ENCODE measurements at regions not wholly inside any gene's neighbourhood (a gene's known extent, or its start where the extent isn't known, plus 50 kb on each side); places are given as distances from the start of the nearest gene placed in this dataset.
"Not testable (repeated sequence)": the region's sequence is repeated elsewhere in the genome, so short reads cannot be mapped to it uniquely, and the experiment has no call there.

DNA sequence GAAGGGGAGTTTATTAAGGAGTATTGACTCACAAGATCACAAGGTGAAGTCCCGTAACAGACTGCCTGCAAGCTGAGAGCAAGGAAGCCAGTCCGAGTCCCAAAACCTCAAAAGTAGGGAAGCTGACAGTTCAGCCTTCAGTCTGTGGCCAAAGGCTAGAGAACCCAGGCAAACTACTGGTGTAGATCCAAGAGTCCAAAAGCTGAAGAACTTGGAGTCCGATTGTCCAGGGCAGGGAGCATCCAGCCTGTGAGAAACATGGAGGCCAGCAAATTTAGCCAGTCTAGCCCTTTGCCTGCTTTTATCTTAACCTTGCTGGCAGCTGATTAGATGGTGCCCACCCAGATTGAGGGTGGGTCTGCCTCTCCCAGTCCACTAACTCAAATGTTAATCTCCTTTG, 621.9 kb upstream of the ITGA1 start:
- H3K4me1 Mint-ChIP-seq, H3K27ac Mint-ChIP-seq, H3K4me3 Mint-ChIP-seq, DNase-seq, H3K36me3 Mint-ChIP-seq, ATAC-seq, POLR2A ChIA-PET, H3K27me3 Mint-ChIP-seq: not testable (repeated sequence)
- peaks cover 0 to 16% (median 4%) of the 10 kb centered on the region in 9 donors for H3K9me3 Mint-ChIP-seq

DNA sequence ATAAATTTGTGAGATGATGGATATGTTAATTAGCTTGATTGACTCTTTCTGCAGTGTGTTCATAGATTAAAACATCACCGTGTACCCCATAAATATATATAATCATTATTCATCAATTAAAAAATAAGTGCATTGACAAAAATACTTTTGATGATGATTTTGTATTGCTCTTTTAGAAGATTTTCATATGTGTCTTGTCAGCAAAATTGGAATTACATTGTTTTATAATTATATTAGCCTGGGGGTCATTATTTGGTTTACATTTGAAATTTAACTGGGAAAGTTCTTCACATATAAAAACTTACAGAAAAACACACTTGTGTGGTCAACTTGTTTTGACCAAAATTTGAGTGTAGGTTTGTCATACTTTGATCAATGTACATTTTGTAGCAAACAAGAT, 614.6 kb upstream of the ITGA1 start:
- POLR2A ChIA-PET = no interaction called here
- peaks cover 0 to 10% (median 3%) of the 10 kb centered on the region in 9 donors for H3K9me3 Mint-ChIP-seq
- peaks cover 0 to 1% (median 0%) of the 10 kb centered on the region in 5 donors for H3K27me3 Mint-ChIP-seq
- no peaks in the 10 kb centered on the region for H3K4me1 Mint-ChIP-seq
- H3K27ac Mint-ChIP-seq = no peak overlapping the region
- DNase-seq (no peak), ATAC-seq (no peak)
- no peaks in the 10 kb centered on the region for H3K36me3 Mint-ChIP-seq
- no peak overlapping the region for H3K4me3 Mint-ChIP-seq

DNA sequence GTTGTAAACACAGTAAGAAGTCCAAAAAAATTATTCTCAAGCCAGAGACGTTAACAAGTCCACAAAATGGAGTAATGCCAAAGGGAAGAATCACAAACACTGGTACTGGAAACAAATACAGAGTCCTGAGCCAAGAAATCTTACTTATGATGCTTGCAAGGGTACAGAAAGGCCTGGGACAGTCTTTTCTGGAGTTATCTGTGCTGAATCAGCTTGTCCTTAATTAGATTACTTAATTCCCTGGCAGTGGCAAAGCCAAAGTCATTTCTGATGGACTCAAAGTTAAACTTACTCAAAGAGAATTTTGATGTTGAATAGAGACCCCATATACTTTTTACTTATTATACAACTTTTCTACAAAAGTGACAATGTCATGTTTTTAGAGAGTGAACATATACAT, 610.5 kb upstream of the ITGA1 start:
- Mint-ChIP-seq H3K9me3 (peaks cover 0 to 20% (median 0%) of the 10 kb centered on the region in 9 donors), H3K27ac (no peak overlapping the region), H3K27me3 (peaks cover 0 to 1% (median 0%) of the 10 kb centered on the region in 5 donors), H3K36me3 (no peaks in the 10 kb centered on the region), H3K4me1 (no peaks in the 10 kb centered on the region), H3K4me3 (no peak overlapping the region)
- DNase-seq (no peak), ATAC-seq (no peak)
- POLR2A ChIA-PET = no interaction called here

DNA sequence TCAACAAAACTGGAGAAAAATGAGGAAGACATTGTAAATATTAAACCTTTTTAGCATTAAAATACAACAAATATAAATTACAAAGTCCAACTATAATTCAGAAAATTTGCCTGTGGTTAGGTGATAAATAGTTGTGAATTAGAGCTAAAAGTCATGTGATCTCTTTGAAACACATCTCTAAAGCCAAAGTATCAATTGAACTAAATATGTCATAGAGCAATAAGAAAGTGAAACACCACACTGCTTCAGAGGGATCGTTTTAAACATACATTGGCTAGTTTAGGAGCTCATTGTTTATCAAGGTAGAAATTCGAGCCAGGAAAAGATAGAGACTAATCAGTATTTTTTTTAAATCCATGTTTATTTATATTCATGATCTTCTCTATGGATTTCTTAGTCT, 606.3 kb upstream of the ITGA1 start:
- H3K4me1 Mint-ChIP-seq = no peaks in the 10 kb centered on the region
- POLR2A ChIA-PET = no interaction called here

DNA sequence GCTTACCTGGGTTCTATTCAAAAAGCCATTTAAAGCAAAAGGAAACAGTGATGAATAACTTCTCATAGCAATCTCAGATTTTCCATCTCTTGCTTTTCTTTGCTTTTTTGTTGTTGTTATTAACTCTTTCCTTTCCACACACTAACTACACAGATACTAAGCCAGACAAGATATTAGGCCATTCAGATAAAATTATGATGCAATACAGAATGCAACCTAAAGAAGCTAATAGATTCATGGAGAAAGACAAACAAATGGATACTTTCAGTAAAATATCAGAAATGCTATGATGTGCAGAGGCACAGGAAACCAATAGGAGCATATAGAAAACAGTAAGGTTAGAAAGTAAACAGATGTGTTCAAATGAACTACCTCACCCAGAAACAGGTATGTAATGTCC, 597.0 kb upstream of the ITGA1 start:
- Mint-ChIP-seq H3K27ac (no peak overlapping the region), H3K4me1 (no peaks in the 10 kb centered on the region), H3K27me3 (no peaks in the 10 kb centered on the region), H3K9me3 (peaks cover 0 to 11% (median 6%) of the 10 kb centered on the region in 9 donors), H3K36me3 (no peaks in the 10 kb centered on the region), H3K4me3 (no peak overlapping the region)
- POLR2A ChIA-PET = no interaction called here
- DNase-seq (no peak), ATAC-seq (no peak)

More for the DNA sequence above, 606.3 kb upstream of the ITGA1 start:
- H3K36me3 Mint-ChIP-seq = no peaks in the 10 kb centered on the region
- no peaks in the 10 kb centered on the region for H3K27me3 Mint-ChIP-seq
- H3K27ac Mint-ChIP-seq = no peak overlapping the region
- H3K4me3 Mint-ChIP-seq = no peak overlapping the region
- DNase-seq = no peak
- peaks cover 0 to 24% (median 3%) of the 10 kb centered on the region in 9 donors for H3K9me3 Mint-ChIP-seq
- no peak for ATAC-seq

DNA sequence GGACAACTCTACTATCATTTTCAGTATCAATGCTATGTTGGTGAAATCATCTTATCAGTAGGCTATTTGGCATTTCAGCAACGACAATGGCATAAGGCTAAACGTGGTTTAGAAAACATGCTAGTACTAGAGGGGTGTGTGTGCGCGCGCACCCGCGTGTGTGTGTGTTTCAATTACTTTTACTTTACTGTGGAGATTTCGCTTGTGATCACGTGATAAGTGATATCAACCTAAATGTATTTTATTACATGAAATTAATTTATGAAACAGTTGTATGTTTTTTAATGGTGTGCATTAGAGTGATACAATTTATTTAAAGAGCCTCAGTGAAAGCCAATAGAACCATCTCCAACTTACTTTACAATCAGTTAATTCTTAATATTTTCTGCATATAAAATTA, 587.9 kb upstream of the ITGA1 start:
- Mint-ChIP-seq H3K9me3 (peaks cover 0 to 10% (median 5%) of the 10 kb centered on the region in 9 donors), H3K4me1 (no peaks in the 10 kb centered on the region), H3K27me3 (no peaks in the 10 kb centered on the region)

DNA sequence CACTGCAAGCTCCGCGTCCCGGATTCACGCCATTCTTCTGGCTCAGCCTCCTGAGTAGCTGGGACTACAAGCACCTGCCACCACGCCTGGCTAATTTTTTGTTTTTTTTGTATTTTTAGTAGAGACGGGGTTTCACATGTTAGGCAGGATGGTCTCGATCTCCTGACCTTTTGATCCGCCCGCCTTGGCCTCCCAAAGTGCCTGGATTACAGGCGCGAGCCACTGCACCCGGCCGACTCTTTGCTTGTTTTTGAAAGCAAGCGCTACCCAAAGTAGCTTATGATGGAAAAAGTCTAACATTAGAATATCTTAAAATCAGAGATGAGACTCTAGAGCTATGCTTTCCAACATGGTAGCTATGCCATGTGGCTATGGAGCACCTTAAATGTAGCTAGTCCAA, 585.5 kb upstream of the ITGA1 start:
- Mint-ChIP-seq H3K4me3 (no peak overlapping the region), H3K27ac (no peak overlapping the region), H3K27me3 (no peaks in the 10 kb centered on the region), H3K9me3 (peaks cover 0 to 10% (median 2%) of the 10 kb centered on the region in 9 donors), H3K4me1 (no peaks in the 10 kb centered on the region), H3K36me3 (peaks cover 0 to 5% (median 0%) of the 10 kb centered on the region in 3 donors)
- POLR2A ChIA-PET = no interaction called here
- DNase-seq (no peak), ATAC-seq (no peak)

More for the DNA sequence above, 587.9 kb upstream of the ITGA1 start:
- DNase-seq (no peak), ATAC-seq (no peak)
- Mint-ChIP-seq H3K27ac (no peak overlapping the region), H3K4me3 (no peak overlapping the region), H3K36me3 (peaks cover 0 to 5% (median 0%) of the 10 kb centered on the region in 3 donors)
- POLR2A ChIA-PET = no interaction called here

DNA sequence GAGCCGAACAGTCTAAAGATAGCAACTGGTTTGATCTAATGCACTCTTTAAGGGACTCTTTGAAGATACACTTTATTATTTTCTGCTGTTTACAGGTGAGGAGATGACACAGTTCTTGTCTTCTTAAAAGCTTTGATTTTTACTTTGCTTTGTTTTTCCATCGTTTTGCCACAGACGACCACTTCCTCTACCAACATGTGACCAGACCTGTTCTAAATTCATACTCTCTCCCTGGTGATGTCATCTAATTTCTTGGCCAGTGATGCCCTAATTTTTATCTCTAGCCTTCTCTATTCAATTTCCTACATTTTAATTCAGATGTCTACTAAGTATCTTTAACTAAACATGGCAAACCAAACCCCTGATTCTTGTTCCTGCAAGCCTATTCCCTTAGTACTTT, 583.4 kb upstream of the ITGA1 start:
- ATAC-seq (no peak), DNase-seq (no peak)
- Mint-ChIP-seq H3K4me1 (no peaks in the 10 kb centered on the region), H3K4me3 (no peak overlapping the region), H3K36me3 (peaks cover 0 to 5% (median 0%) of the 10 kb centered on the region in 3 donors), H3K27ac (no peak overlapping the region), H3K27me3 (no peaks in the 10 kb centered on the region), H3K9me3 (peaks cover 0 to 10% (median 2%) of the 10 kb centered on the region in 9 donors)
- POLR2A ChIA-PET = no interaction called here
